Endodermal cell (in vitro differentiated cells): ENCODE measurements at regions not wholly inside any gene's neighbourhood (a gene's known extent, or its start where the extent isn't known, plus 50 kb on each side); places are given as distances from the start of the nearest gene placed in this dataset.

Source experiments
- DNase-seq: peaks from one replicate; pipeline ENCODE4 v3.0.0-alpha.2; 2017
- H3K27ac ChIP-seq: 2 replicates; pipeline ENCODE4 v1.5.1; 2013; ENCODE audit warnings: mild to moderate bottlenecking, low read depth, low read length, moderate library complexity
- H3K27me3 ChIP-seq: 2 replicates; pipeline ENCODE4 v1.6.1; 2013; ENCODE audit warnings: mild to moderate bottlenecking, low read length, moderate library complexity; ENCODE audit not compliant: insufficient read depth, control insufficient read depth, poor library complexity, severe bottlenecking
- H3K36me3 ChIP-seq: 2 replicates; pipeline ENCODE4 v1.7.0; 2013; ENCODE audit warnings: mild to moderate bottlenecking, low read length, moderate library complexity; ENCODE audit not compliant: control insufficient read depth, insufficient read depth
- H3K4me1 ChIP-seq: one replicate; pipeline ENCODE4 v1.7.0; 2013; ENCODE audit warnings: low read length; ENCODE audit not compliant: control insufficient read depth, insufficient read depth
- H3K4me3 ChIP-seq: 2 replicates; pipeline ENCODE4 v1.5.1; 2013; ENCODE audit warnings: mild to moderate bottlenecking, low read length, moderate library complexity
- H3K9ac ChIP-seq: 2 replicates; pipeline ENCODE4 v1.6.1; 2013; ENCODE audit warnings: mild to moderate bottlenecking, low read length, moderate library complexity; ENCODE audit not compliant: poor library complexity, severe bottlenecking; ENCODE audit errors: extremely low read depth
- H3K9me3 ChIP-seq: 2 replicates; pipeline ENCODE4 v1.6.1; 2013; ENCODE audit warnings: mild to moderate bottlenecking, low read length, moderate library complexity; ENCODE audit not compliant: control insufficient read depth
- H3K27ac Mint-ChIP-seq: 2 replicates; pipeline ENCODE4 v1.8.0; 2020; ENCODE audit warnings: mixed read lengths
- H3K27me3 Mint-ChIP-seq: 2 replicates; pipeline ENCODE4 v1.8.0; 2021; ENCODE audit warnings: mild to moderate bottlenecking, mixed read lengths; ENCODE audit not compliant: insufficient read depth
- H3K36me3 Mint-ChIP-seq: 2 replicates; pipeline ENCODE4 v1.8.0; 2020; ENCODE audit warnings: low read depth, mixed read lengths
- H3K4me1 Mint-ChIP-seq: 2 replicates; pipeline ENCODE4 v1.8.0; 2020; ENCODE audit warnings: mixed read lengths
- H3K4me3 Mint-ChIP-seq: 2 replicates; pipeline ENCODE4 v1.8.0; 2020; ENCODE audit warnings: mild to moderate bottlenecking, moderate library complexity, mixed read lengths
- H3K9me3 Mint-ChIP-seq: 2 replicates; pipeline ENCODE4 v1.8.0; 2020; ENCODE audit warnings: mild to moderate bottlenecking, mixed read lengths
- CTCF ChIP-seq: fragments of 200-600 bp; sonication (generic); conservative IDR thresholded peaks from 2 replicates; pipeline ENCODE4 v1.5.0; 2021; ENCODE audit warnings: antibody characterized with exemption, mild to moderate bottlenecking
- WGBS, 2 experiments: methylation state at CpG; one replicate each; pipeline versions ENCODE4 v1.1.5 to v1.1.7; 2013; ENCODE audit warnings: missing lambda C conversion rate in 2 of 2, mixed read lengths in 1 of 2; ENCODE audit not compliant: insufficient coverage in 1 of 2, insufficient read length in 1 of 2; 5-methylcytosine and 5-hydroxymethylcytosine counted together

GRCh38 chr2:217529271-217529670, 473.5 kb downstream of the TNS1 start:
- H3K4me3 Mint-ChIP-seq, result no peak overlapping the region

GRCh38 chr2:217527590-217528202, 475.1 kb downstream of the TNS1 start:
- H3K36me3 Mint-ChIP-seq, result no peaks in the 10 kb centered on the region
- no peaks in the 10 kb centered on the region for H3K27me3 ChIP-seq
- H3K27ac Mint-ChIP-seq, result no peak overlapping the region
- H3K9me3 Mint-ChIP-seq, result no peaks in the 10 kb centered on the region
- no peak for TF ChIP-seq CTCF
- H3K36me3 ChIP-seq, result no peaks in the 10 kb centered on the region
- WGBS, 2 experiments, result 87 to 92% methylated on average over 3 to 4 of the region's 4 CpGs
- H3K9ac ChIP-seq, result no peak overlapping the region
- no peak overlapping the region for H3K27ac ChIP-seq
- H3K4me3 ChIP-seq, result no peak overlapping the region
- H3K4me3 Mint-ChIP-seq, result no peak overlapping the region
- DNase-seq, result no peak
- H3K4me1 Mint-ChIP-seq, result peaks cover 8% of the 10 kb centered on the region
- no peaks in the 10 kb centered on the region for H3K9me3 ChIP-seq
- no peaks in the 10 kb centered on the region for H3K4me1 ChIP-seq
- H3K27me3 Mint-ChIP-seq, result peaks cover 25% of the 10 kb centered on the region

More at GRCh38 chr2:217529271-217529670, 473.5 kb downstream of the TNS1 start:
- no peak for TF ChIP-seq CTCF
- Histone ChIP-seq H3K9ac (no peak overlapping the region), H3K27me3 (no peaks in the 10 kb centered on the region), H3K4me1 (no peaks in the 10 kb centered on the region), H3K36me3 (no peaks in the 10 kb centered on the region), H3K9me3 (no peaks in the 10 kb centered on the region), H3K4me3 (no peak overlapping the region), H3K27ac (no peak overlapping the region)
- 80 to 86% methylated on average over 1 to 2 of the region's 2 CpGs for WGBS, 2 experiments
- Mint-ChIP-seq H3K4me1 (peaks cover 9% of the 10 kb centered on the region), H3K36me3 (no peaks in the 10 kb centered on the region), H3K27me3 (peaks cover 28% of the 10 kb centered on the region), H3K27ac (no peak overlapping the region), H3K9me3 (no peaks in the 10 kb centered on the region)
- DNase-seq, result no peak

- peaks cover 25% of the 10 kb centered on the region for H3K27me3 Mint-ChIP-seq
- H3K4me1 ChIP-seq, result no peaks in the 10 kb centered on the region
- no peak for TF ChIP-seq CTCF
- H3K4me3 Mint-ChIP-seq, result no peak overlapping the region
- H3K9ac ChIP-seq, result no peak overlapping the region
- no peaks in the 10 kb centered on the region for H3K9me3 Mint-ChIP-seq
- no peaks in the 10 kb centered on the region for H3K27me3 ChIP-seq
- no peaks in the 10 kb centered on the region for H3K36me3 ChIP-seq
- no peak overlapping the region for H3K27ac ChIP-seq
- H3K27ac Mint-ChIP-seq, result no peak overlapping the region
- DNase-seq, result no peak
- no peaks in the 10 kb centered on the region for H3K4me1 Mint-ChIP-seq
- H3K36me3 Mint-ChIP-seq, result no peaks in the 10 kb centered on the region
- H3K4me3 ChIP-seq, result no peak overlapping the region
- 94 to 97% methylated on average over 5 of the region's 5 CpGs for WGBS, 2 experiments
- H3K9me3 ChIP-seq, result no peaks in the 10 kb centered on the region
Measured at GRCh38 chr2:217525076-217525475, 477.7 kb downstream of the TNS1 start.
